Sigmoid colon (tissue), 3 donors: ENCODE measurements at regions not wholly inside any gene's neighbourhood (a gene's known extent, or its start where the extent isn't known, plus 50 kb on each side); places are given as distances from the start of the nearest gene placed in this dataset.

Experiments used
- POLR2A ChIP-seq, 2 donors: fragments of 450-650 bp; IDR thresholded peaks; one replicate each; pipeline ENCODE4 v1.6.1; 2016; ENCODE audit warnings: antibody characterized with exemption in 2 of 2, mild to moderate bottlenecking in 2 of 2, moderate library complexity in 2 of 2
- TF ChIP-seq, protein P1 (sequence below), 4 experiments: fragments of 450-650 bp in 3 of 4; fragments of 200-600 bp in 1 of 4; IDR thresholded peaks; one replicate each; pipeline ENCODE4 v1.5.1; 2016 to 2019; ENCODE audit warnings: antibody characterized with exemption in 4 of 4, mild to moderate bottlenecking in 3 of 4, moderate library complexity in 2 of 4

GRCh38 chr6:81517455-81517854 is 235.0 kb downstream of the TENT5A start:
- TF ChIP-seq POLR2A (IDR thresholded peaks at IDR 0.05) = no peak
- TF ChIP-seq, protein P1, sequence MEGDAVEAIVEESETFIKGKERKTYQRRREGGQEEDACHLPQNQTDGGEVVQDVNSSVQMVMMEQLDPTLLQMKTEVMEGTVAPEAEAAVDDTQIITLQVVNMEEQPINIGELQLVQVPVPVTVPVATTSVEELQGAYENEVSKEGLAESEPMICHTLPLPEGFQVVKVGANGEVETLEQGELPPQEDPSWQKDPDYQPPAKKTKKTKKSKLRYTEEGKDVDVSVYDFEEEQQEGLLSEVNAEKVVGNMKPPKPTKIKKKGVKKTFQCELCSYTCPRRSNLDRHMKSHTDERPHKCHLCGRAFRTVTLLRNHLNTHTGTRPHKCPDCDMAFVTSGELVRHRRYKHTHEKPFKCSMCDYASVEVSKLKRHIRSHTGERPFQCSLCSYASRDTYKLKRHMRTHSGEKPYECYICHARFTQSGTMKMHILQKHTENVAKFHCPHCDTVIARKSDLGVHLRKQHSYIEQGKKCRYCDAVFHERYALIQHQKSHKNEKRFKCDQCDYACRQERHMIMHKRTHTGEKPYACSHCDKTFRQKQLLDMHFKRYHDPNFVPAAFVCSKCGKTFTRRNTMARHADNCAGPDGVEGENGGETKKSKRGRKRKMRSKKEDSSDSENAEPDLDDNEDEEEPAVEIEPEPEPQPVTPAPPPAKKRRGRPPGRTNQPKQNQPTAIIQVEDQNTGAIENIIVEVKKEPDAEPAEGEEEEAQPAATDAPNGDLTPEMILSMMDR (IDR thresholded peaks at IDR 0.05) = no peak
